Activated T-helper 17 cell treated with anti-CD3 and anti-CD28 coated beads, Interleukin-2, amount 50 U/mL, for 72 hours (primary cell): ENCODE measurements at regions not wholly inside any gene's neighbourhood (a gene's known extent, or its start where the extent isn't known, plus 50 kb on each side); places are given as distances from the start of the nearest gene placed in this dataset.
"Not testable (repeated sequence)": the region's sequence is repeated elsewhere in the genome, so short reads cannot be mapped to it uniquely, and the experiment has no call there.

ENCODE experiments used
- ATAC-seq: fragments of 150-1000 bp; cut with Tn5 transposase; replicated peaks from 2 replicates; pipeline ENCODE4 v1.10.0; 2021; ENCODE audit warnings: mild to moderate bottlenecking, moderate library complexity
- H3K27ac Mint-ChIP-seq: one replicate; pipeline ENCODE4 v1.8.0; 2022; ENCODE audit warnings: mixed read lengths
- H3K27me3 Mint-ChIP-seq: one replicate; pipeline ENCODE4 v1.8.0; 2022; ENCODE audit warnings: mixed read lengths
- H3K36me3 Mint-ChIP-seq: one replicate; pipeline ENCODE4 v1.8.0; 2022; ENCODE audit warnings: low read depth, mild to moderate bottlenecking, mixed read lengths
- H3K4me1 Mint-ChIP-seq: one replicate; pipeline ENCODE4 v1.8.0; 2022; ENCODE audit warnings: mixed read lengths
- H3K4me3 Mint-ChIP-seq: one replicate; pipeline ENCODE4 v1.8.0; 2022; ENCODE audit warnings: mild to moderate bottlenecking, mixed read lengths
- H3K9me3 Mint-ChIP-seq: one replicate; pipeline ENCODE4 v1.8.0; 2022; ENCODE audit warnings: mixed read lengths

- peaks cover 16% of the 10 kb centered on the region for H3K9me3 Mint-ChIP-seq
- H3K4me3 Mint-ChIP-seq, result no peak overlapping the region
- no peaks in the 10 kb centered on the region for H3K36me3 Mint-ChIP-seq
- no peaks in the 10 kb centered on the region for H3K4me1 Mint-ChIP-seq
- no peaks in the 10 kb centered on the region for H3K27me3 Mint-ChIP-seq
- H3K27ac Mint-ChIP-seq, result no peak overlapping the region
- no peak for ATAC-seq
These were observed 87.0 kb upstream of the ZNF462 start for GRCh38 chr9:106775960-106776359.

- no peak for ATAC-seq
- Mint-ChIP-seq H3K27me3 (no peaks in the 10 kb centered on the region), H3K36me3 (no peaks in the 10 kb centered on the region), H3K9me3 (peaks cover 12% of the 10 kb centered on the region), H3K4me3 (no peak overlapping the region), H3K4me1 (no peaks in the 10 kb centered on the region), H3K27ac (no peak overlapping the region)
These were observed 83.2 kb upstream of the ZNF462 start for GRCh38 chr9:106779796-106780195.

- Mint-ChIP-seq H3K27ac (no peak overlapping the region), H3K4me3 (no peak overlapping the region), H3K4me1 (no peaks in the 10 kb centered on the region), H3K9me3 (peaks cover 7% of the 10 kb centered on the region), H3K27me3 (no peaks in the 10 kb centered on the region), H3K36me3 (no peaks in the 10 kb centered on the region)
- no peak for ATAC-seq
These were observed 79.8 kb upstream of the ZNF462 start for GRCh38 chr9:106783121-106783520.

GRCh38 chr9:106784076-106784475, 78.9 kb upstream of the ZNF462 start:
- Mint-ChIP-seq H3K4me3 (no peak overlapping the region), H3K36me3 (no peaks in the 10 kb centered on the region)
- ATAC-seq, result no peak

GRCh38 chr9:106785200-106785599, 77.8 kb upstream of the ZNF462 start:
- Mint-ChIP-seq H3K9me3 (peaks cover 7% of the 10 kb centered on the region), H3K27me3 (no peaks in the 10 kb centered on the region), H3K27ac (no peak overlapping the region), H3K36me3 (no peaks in the 10 kb centered on the region), H3K4me1 (no peaks in the 10 kb centered on the region), H3K4me3 (no peak overlapping the region)
- no peak for ATAC-seq

More at GRCh38 chr9:106784076-106784475, 78.9 kb upstream of the ZNF462 start:
- Mint-ChIP-seq H3K9me3 (peaks cover 8% of the 10 kb centered on the region), H3K27ac (no peak overlapping the region), H3K4me1 (no peaks in the 10 kb centered on the region), H3K27me3 (no peaks in the 10 kb centered on the region)

GRCh38 chr9:106788021-106788420, 74.9 kb upstream of the ZNF462 start:
- H3K9me3 Mint-ChIP-seq, H3K4me3 Mint-ChIP-seq, H3K4me1 Mint-ChIP-seq, H3K36me3 Mint-ChIP-seq, ATAC-seq, H3K27ac Mint-ChIP-seq, H3K27me3 Mint-ChIP-seq: not testable (repeated sequence)

- no peaks in the 10 kb centered on the region for H3K36me3 Mint-ChIP-seq
- H3K9me3 Mint-ChIP-seq, result peaks cover 8% of the 10 kb centered on the region
- H3K4me1 Mint-ChIP-seq, result no peaks in the 10 kb centered on the region
- no peak overlapping the region for H3K4me3 Mint-ChIP-seq
- no peak overlapping the region for H3K27ac Mint-ChIP-seq
- H3K27me3 Mint-ChIP-seq, result no peaks in the 10 kb centered on the region
- no peak for ATAC-seq
These were observed 67.9 kb upstream of the ZNF462 start for GRCh38 chr9:106795031-106795430.

GRCh38 chr9:106796771-106797170, 66.2 kb upstream of the ZNF462 start:
- peaks cover 10% of the 10 kb centered on the region for H3K9me3 Mint-ChIP-seq
- H3K27ac Mint-ChIP-seq, result no peak overlapping the region
- H3K4me1 Mint-ChIP-seq, result no peaks in the 10 kb centered on the region
- no peaks in the 10 kb centered on the region for H3K36me3 Mint-ChIP-seq
- ATAC-seq, result no peak
- no peak overlapping the region for H3K4me3 Mint-ChIP-seq
- no peaks in the 10 kb centered on the region for H3K27me3 Mint-ChIP-seq

GRCh38 chr9:106797299-106797698, 65.7 kb upstream of the ZNF462 start:
- no peak overlapping the region for H3K27ac Mint-ChIP-seq
- H3K4me1 Mint-ChIP-seq, result no peaks in the 10 kb centered on the region
- peaks cover 14% of the 10 kb centered on the region for H3K9me3 Mint-ChIP-seq
- H3K36me3 Mint-ChIP-seq, result no peaks in the 10 kb centered on the region
- H3K27me3 Mint-ChIP-seq, result no peaks in the 10 kb centered on the region
- ATAC-seq, result no peak
- H3K4me3 Mint-ChIP-seq, result no peak overlapping the region

GRCh38 chr9:106798016-106798799, 64.8 kb upstream of the ZNF462 start:
- H3K27me3 Mint-ChIP-seq, result no peaks in the 10 kb centered on the region
- ATAC-seq, result no peak
- no peak overlapping the region for H3K27ac Mint-ChIP-seq
- H3K36me3 Mint-ChIP-seq, result no peaks in the 10 kb centered on the region
- peaks cover 19% of the 10 kb centered on the region for H3K9me3 Mint-ChIP-seq
- no peaks in the 10 kb centered on the region for H3K4me1 Mint-ChIP-seq
- no peak overlapping the region for H3K4me3 Mint-ChIP-seq

GRCh38 chr9:106799152-106799551, 63.8 kb upstream of the ZNF462 start:
- Mint-ChIP-seq H3K27ac (no peak overlapping the region), H3K9me3 (peaks cover 19% of the 10 kb centered on the region), H3K4me3 (no peak overlapping the region), H3K36me3 (no peaks in the 10 kb centered on the region), H3K27me3 (no peaks in the 10 kb centered on the region), H3K4me1 (no peaks in the 10 kb centered on the region)
- ATAC-seq, result no peak

- no peaks in the 10 kb centered on the region for H3K4me1 Mint-ChIP-seq
- no peak overlapping the region for H3K4me3 Mint-ChIP-seq
- no peaks in the 10 kb centered on the region for H3K27me3 Mint-ChIP-seq
- no peak for ATAC-seq
- H3K27ac Mint-ChIP-seq, result no peak overlapping the region
- H3K9me3 Mint-ChIP-seq, result peaks cover 20% of the 10 kb centered on the region
- no peaks in the 10 kb centered on the region for H3K36me3 Mint-ChIP-seq
These were observed 62.2 kb upstream of the ZNF462 start for GRCh38 chr9:106800701-106801270.

GRCh38 chr9:106801816-106802215, 61.1 kb upstream of the ZNF462 start:
- Mint-ChIP-seq H3K4me1 (no peaks in the 10 kb centered on the region), H3K9me3 (peaks cover 23% of the 10 kb centered on the region), H3K27ac (no peak overlapping the region), H3K27me3 (no peaks in the 10 kb centered on the region), H3K36me3 (no peaks in the 10 kb centered on the region), H3K4me3 (no peak overlapping the region)
- no peak for ATAC-seq
